K562 (cell line): ENCODE measurements at regions not wholly inside any gene's neighbourhood (a gene's known extent, or its start where the extent isn't known, plus 50 kb on each side); places are given as distances from the start of the nearest gene placed in this dataset.

Source experiments
- ATAC-seq: fragments of 200-7000 bp; cut with Tn5 transposase; 3 replicates; pipeline ENCODE4 v1.9.1; 2020; ENCODE audit warnings: moderate library complexity
- BruUV-seq: library from RNA; stranded (reverse); fragments of 400-500 nt; replicated peaks from 2 replicates; lab custom pipeline; 2021; lab: Mats Ljungman, UMichigan
- CTCF ChIA-PET: fragments of 300-600 bp; formaldehyde crosslinking; extraction: SDS; loops from one replicate; lab custom pipeline; 2021; ENCODE audit warnings: low intra/inter-chr PET ratio; lab: Yijun Ruan, JAX
- POLR2A ChIA-PET: fragments of 300-600, 350-650 bp; sonication (Branson Sonifier 250); formaldehyde crosslinking; extraction: SDS; loops from one replicate; lab custom pipeline; 2021; ENCODE audit warnings: antibody characterized with exemption, inconsistent platforms; lab: Yijun Ruan, JAX
- DNase-seq, 4 experiments: peaks; one replicate each; pipeline versions ENCODE4 v3.0.0 to v3.0.0-alpha.2; 2011 to 2018; ENCODE audit warnings: low spot score in 3 of 4, mixed read lengths in 3 of 4; ENCODE audit errors: extremely low read depth in 1 of 4
- FAIRE-seq: peaks from 2 replicates; lab custom pipeline; 2011; peaks lifted over from hg19 to GRCh38; lab: Jason Lieb, UNC
- H2AFZ ChIP-seq: 2 replicates; pipeline ENCODE4 v1.6.0; 2011; ENCODE audit warnings: low read depth, low read length, control low read depth, inconsistent platforms
- H3K27ac ChIP-seq: fragments of 200-600 bp; 3 replicates; pipeline ENCODE4 v1.8.0; 2011; ENCODE audit warnings: low read depth, mild to moderate bottlenecking, control low read depth, inconsistent platforms, low read length, moderate library complexity, mixed read lengths; ENCODE audit errors: extremely low read depth
- H3K27me3 ChIP-seq, 2 experiments: fragments of 300-600 bp in 1 of 2; 2 replicates in 1 of 2; 3 replicates in 1 of 2; pipeline versions ENCODE4 v1.6.0 to v1.8.0; 2011; ENCODE audit warnings: inconsistent platforms in 2 of 2, low read length in 2 of 2, mild to moderate bottlenecking in 1 of 2, mixed read lengths in 1 of 2, moderate library complexity in 1 of 2; ENCODE audit not compliant: control insufficient read depth in 2 of 2, insufficient read depth in 2 of 2
- H3K36me3 ChIP-seq: fragments of 300-600 bp; 3 replicates; pipeline ENCODE4 v1.8.0; 2011; ENCODE audit warnings: mild to moderate bottlenecking, low read length, inconsistent platforms; ENCODE audit not compliant: control insufficient read depth, insufficient read depth
- H3K4me1 ChIP-seq, 2 experiments: fragments of 200-600 bp in 1 of 2; replicated peaks in 1 of 2; 2 replicates in 1 of 2; 3 replicates in 1 of 2; pipeline versions ENCODE4 v1.5.1 to v1.8.0; 2011; ENCODE audit warnings: inconsistent platforms in 2 of 2, low read length in 2 of 2, mild to moderate bottlenecking in 1 of 2, mixed read lengths in 1 of 2, moderate library complexity in 1 of 2; ENCODE audit not compliant: control insufficient read depth in 2 of 2, insufficient read depth in 2 of 2
- H3K4me2 ChIP-seq: 2 replicates; pipeline ENCODE4 v1.6.1; 2011; ENCODE audit warnings: low read length, control low read depth, inconsistent platforms, mixed read lengths; ENCODE audit not compliant: insufficient read depth
- H3K4me3 ChIP-seq: fragments of 200-600 bp; sonication (generic), shearing (Covaris generic); 2 replicates; pipeline ENCODE4 v1.5.1; 2016; ENCODE audit warnings: control low read depth, inconsistent platforms
- H3K79me2 ChIP-seq: fragments of 200-600 bp; 3 replicates; pipeline ENCODE4 v1.8.0; 2011; ENCODE audit warnings: low read length, inconsistent platforms; ENCODE audit not compliant: control insufficient read depth, insufficient read depth
- H3K9ac ChIP-seq, 2 experiments: 2 replicates each; pipeline versions ENCODE4 v1.6.0 to v1.6.1; 2011; ENCODE audit warnings: low read depth in 2 of 2, low read length in 2 of 2, control low read depth in 1 of 2, inconsistent platforms in 1 of 2, mild to moderate bottlenecking in 1 of 2, mixed read lengths in 1 of 2; ENCODE audit not compliant: insufficient read depth in 1 of 2
- H3K9me1 ChIP-seq: one replicate; pipeline ENCODE4 v1.6.0; 2011; ENCODE audit warnings: inconsistent platforms, mild to moderate bottlenecking, low read length, moderate library complexity; ENCODE audit not compliant: control insufficient read depth, insufficient read depth
- H3K9me3 ChIP-seq: replicated peaks from 2 replicates; pipeline ENCODE4 v1.5.1; 2011; ENCODE audit warnings: low read depth, low read length, inconsistent platforms; ENCODE audit not compliant: control insufficient read depth, insufficient read depth
- H4K20me1 ChIP-seq: replicated peaks from 2 replicates; pipeline ENCODE4 v1.6.1; 2011; ENCODE audit warnings: low read length, inconsistent platforms, mixed read lengths; ENCODE audit not compliant: control insufficient read depth, insufficient read depth
- ARID3B ChIP-seq: fragments of 250-450 bp; sonication (Bioruptor Pico); IDR thresholded peaks from 2 replicates; pipeline ENCODE4 v1.4.0; 2020; ENCODE audit warnings: borderline replicate concordance
- CHAMP1 ChIP-seq: fragments of 450-650 bp; IDR thresholded peaks from 2 replicates; pipeline ENCODE4 v1.6.1; 2016; ENCODE audit warnings: mild to moderate bottlenecking
- SMC3 ChIP-seq: conservative IDR thresholded peaks from 2 replicates; pipeline ENCODE4 v1.6.1; 2011; ENCODE audit warnings: low read depth, low read length, improper control_type of control experiment; ENCODE audit not compliant: insufficient read depth
- ZBTB9 ChIP-seq: fragments of 450-650 bp; formaldehyde crosslinking; IDR thresholded peaks from 2 replicates; pipeline ENCODE4 v1.4.0; 2020; ENCODE audit warnings: mild to moderate bottlenecking, moderate library complexity
- WGBS: fragments of 100-300 bp; shearing (Covaris generic); methylation state at CpG from one replicate; pipeline ENCODE4 v1.1.6; 2016; ENCODE audit warnings: low coverage, mixed read lengths; ENCODE audit not compliant: insufficient coverage; ENCODE audit errors: missing lambda C conversion rate; 5-methylcytosine and 5-hydroxymethylcytosine counted together
- in situ Hi-C: fragments of 300-500 bp; cut with MboI; formaldehyde crosslinking; loops from 4 replicates; pipeline ENCODE4 v1.15.0; 2018; ENCODE audit warnings: inconsistent platforms, mixed read lengths
- intact Hi-C: fragments of 100-400 bp; cut with micrococcal nuclease; formaldehyde crosslinking; loops from 2 replicates; pipeline ENCODE4 v1.14.2; 2022

- DNase-seq, result no peak
- no peaks in the 10 kb centered on the region for H3K9me3 ChIP-seq
- H3K4me1 ChIP-seq, result no peaks in the 10 kb centered on the region
- TF ChIP-seq CHAMP1, result no peak
- TF ChIP-seq SMC3, result no peak
- no peak for TF ChIP-seq ZBTB9 (CRISPR knock-in tag)
- TF ChIP-seq ARID3B (CRISPR knock-in tag), result no peak
- no peak for ATAC-seq
- intact Hi-C loops (no loop called here), in situ Hi-C loops (no loop called here)
- H3K9ac ChIP-seq, result no peak overlapping the region
- ChIA-PET CTCF (no interaction called here), POLR2A (interaction anchor here (1.2 kb wide), 1 partner anchor 13 kb away, joined by 3 read pairs; no protein-coding TSS in a partner anchor)
- H3K27me3 ChIP-seq, result no peaks in the 10 kb centered on the region
- 3% methylated on average over 10 of the region's 10 CpGs for WGBS
- FAIRE-seq, result no peak
- H3K79me2 ChIP-seq, result no peaks in the 10 kb centered on the region
- H4K20me1 ChIP-seq, result no peaks in the 10 kb centered on the region
- no peaks in the 10 kb centered on the region for H3K36me3 ChIP-seq
- H3K27ac ChIP-seq, result no peak overlapping the region
- no peak overlapping the region for H2AFZ ChIP-seq
- H3K4me2 ChIP-seq, result no peak overlapping the region
- H3K9me1 ChIP-seq, result no peaks in the 10 kb centered on the region
- no peak overlapping the region for H3K4me3 ChIP-seq
- BruUV-seq, result no TSS peak
Measured at GRCh38 chr2:16123856-16124780, 183.8 kb downstream of the MYCN start.
